GM12878 (cell line): ENCODE measurements at regions not wholly inside any gene's neighbourhood (a gene's known extent, or its start where the extent isn't known, plus 50 kb on each side); places are given as distances from the start of the nearest gene placed in this dataset.

Experiments used
- ATAC-seq: fragments of 200-7000 bp; cut with Tn5 transposase; 3 replicates; pipeline ENCODE4 v1.9.1; 2020; ENCODE audit warnings: mild to moderate bottlenecking, moderate library complexity
- BruUV-seq: library from RNA; stranded (reverse); fragments of 400-500 nt; replicated peaks from 2 replicates; lab custom pipeline; 2021; lab: Mats Ljungman, UMichigan
- CTCF ChIA-PET: fragments of 300-600 bp; sonication (Branson Sonifier 250); formaldehyde crosslinking; extraction: SDS; loops from one replicate; lab custom pipeline; 2021; ENCODE audit warnings: inconsistent platforms; lab: Yijun Ruan, JAX
- POLR2A ChIA-PET: fragments of 350-600 bp; formaldehyde crosslinking; extraction: SDS; loops from one replicate; lab custom pipeline; 2021; ENCODE audit warnings: inconsistent platforms; lab: Charles Lee
- RAD21 ChIA-PET: fragments of 300-600 bp; sonication (Branson Sonifier 250); formaldehyde crosslinking; loops from one replicate; lab custom pipeline; 2023; ENCODE audit warnings: antibody characterized with exemption; ENCODE audit not compliant: unreplicated experiment; lab: Charles Lee
- SMC1A ChIA-PET: fragments of 300-600 bp; sonication (Branson Sonifier 250); formaldehyde crosslinking; loops from one replicate; lab custom pipeline; 2023; ENCODE audit not compliant: unreplicated experiment, uncharacterized antibody; lab: Charles Lee
- DNase-seq: peaks from one replicate; pipeline ENCODE4 v3.0.0-alpha.2; 2011; ENCODE audit warnings: low read depth, low spot score
- FAIRE-seq: peaks from 3 replicates; lab custom pipeline; 2011; peaks lifted over from hg19 to GRCh38; lab: Jason Lieb, UNC
- H2AFZ ChIP-seq: 2 replicates; pipeline ENCODE4 v1.6.0; 2011; ENCODE audit warnings: low read depth, low read length, control low read depth; ENCODE audit not compliant: control insufficient read depth
- H3K27ac ChIP-seq: 2 replicates; pipeline ENCODE4 v1.5.1; 2011; ENCODE audit warnings: control low read depth; ENCODE audit not compliant: control insufficient read depth, insufficient read depth
- H3K27me3 ChIP-seq, 2 experiments: replicated peaks in 1 of 2; 2 replicates each; pipeline versions ENCODE4 v1.6.0 to v1.6.1; 2011; ENCODE audit warnings: low read length in 1 of 2; ENCODE audit not compliant: control insufficient read depth in 2 of 2, insufficient read depth in 2 of 2
- H3K36me3 ChIP-seq, 2 experiments: 2 replicates each; pipeline ENCODE4 v1.5.1; 2011; ENCODE audit warnings: low read length in 1 of 2; ENCODE audit not compliant: control insufficient read depth in 2 of 2, insufficient read depth in 2 of 2
- H3K4me1 ChIP-seq: 2 replicates; pipeline ENCODE4 v1.6.1; 2011; ENCODE audit warnings: mild to moderate bottlenecking, low read length, moderate library complexity, mixed read lengths; ENCODE audit not compliant: control insufficient read depth, insufficient read depth
- H3K4me2 ChIP-seq: 2 replicates; pipeline ENCODE4 v1.6.0; 2011; ENCODE audit warnings: control low read depth; ENCODE audit not compliant: control insufficient read depth, insufficient read depth
- H3K4me3 ChIP-seq: fragments of 200-600 bp; sonication (generic); 2 replicates; pipeline ENCODE4 v1.5.1; 2016
- H3K79me2 ChIP-seq: 2 replicates; pipeline ENCODE4 v1.6.0; 2011; ENCODE audit warnings: low read length; ENCODE audit not compliant: control insufficient read depth, insufficient read depth
- H3K9ac ChIP-seq: 2 replicates; pipeline ENCODE4 v1.8.0; 2011; ENCODE audit warnings: low read length, control low read depth, mixed read lengths; ENCODE audit not compliant: control insufficient read depth, insufficient read depth
- H3K9me3 ChIP-seq: replicated peaks from 3 replicates; pipeline ENCODE4 v1.5.1; 2011; ENCODE audit warnings: mild to moderate bottlenecking, low read length; ENCODE audit not compliant: control insufficient read depth, insufficient read depth
- H4K20me1 ChIP-seq: 2 replicates; pipeline ENCODE4 v1.6.0; 2011; ENCODE audit not compliant: control insufficient read depth, insufficient read depth
- CTCF ChIP-seq, 3 experiments: IDR thresholded peaks in 2 of 3; conservative IDR thresholded peaks in 1 of 3; 2 replicates each; pipeline ENCODE4 v1.5.1; 2011; ENCODE audit warnings: low read depth in 3 of 3, low read length in 3 of 3, mild to moderate bottlenecking in 3 of 3, control low read depth in 2 of 3, moderate library complexity in 2 of 3, inconsistent platforms in 1 of 3, mixed read lengths in 1 of 3; ENCODE audit not compliant: control insufficient read depth in 2 of 3, insufficient read depth in 1 of 3; ENCODE audit errors: extremely low read depth in 1 of 3
- HDAC2 ChIP-seq: fragments of 200-600 bp; sonication (generic); IDR thresholded peaks from 2 replicates; pipeline ENCODE4 v1.6.1; 2017
- IKZF1 ChIP-seq: fragments of 450-650 bp; conservative IDR thresholded peaks from 2 replicates; pipeline ENCODE4 v1.6.1; 2017; ENCODE audit warnings: antibody characterized with exemption, mild to moderate bottlenecking
- LARP7 ChIP-seq: fragments of 450-650 bp; IDR thresholded peaks from 2 replicates; pipeline ENCODE4 v1.6.1; 2017; ENCODE audit warnings: mild to moderate bottlenecking
- MYB ChIP-seq: fragments of 150-350 bp; IDR thresholded peaks from 2 replicates; pipeline ENCODE4 v1.6.1; 2014; ENCODE audit warnings: mild to moderate bottlenecking, low read depth, low read length, borderline replicate concordance
- RAD51 ChIP-seq: fragments of 450-650 bp; IDR thresholded peaks from 2 replicates; pipeline ENCODE4 v1.6.1; 2016; ENCODE audit warnings: moderate library complexity, mild to moderate bottlenecking, inconsistent platforms
- RELB ChIP-seq: fragments of 450-650 bp; IDR thresholded peaks from 2 replicates; pipeline ENCODE4 v1.6.1; 2017; ENCODE audit warnings: low read depth, mild to moderate bottlenecking, moderate library complexity
- SMC3 ChIP-seq: IDR thresholded peaks from 2 replicates; pipeline ENCODE4 v1.6.1; 2011; ENCODE audit warnings: low read length, improper control_type of control experiment, borderline replicate concordance
- SRF ChIP-seq, 2 experiments: IDR thresholded peaks; 2 replicates each; pipeline ENCODE4 v1.6.1; 2011; ENCODE audit warnings: low read depth in 2 of 2, low read length in 2 of 2, mild to moderate bottlenecking in 1 of 2, moderate library complexity in 1 of 2
- STAT3 ChIP-seq: IDR thresholded peaks from 2 replicates; pipeline ENCODE4 v1.6.1; 2011; ENCODE audit warnings: low read depth, low read length, improper control_type of control experiment
- SUZ12 ChIP-seq: fragments of 200-600 bp; sonication (generic); IDR thresholded peaks from one replicate; pipeline ENCODE4 v1.6.1; 2018; ENCODE audit warnings: antibody characterized with exemption, mild to moderate bottlenecking; ENCODE audit not compliant: unreplicated experiment
- ZBTB40 ChIP-seq: fragments of 450-650 bp; IDR thresholded peaks from 2 replicates; pipeline ENCODE4 v1.6.1; 2016; ENCODE audit warnings: mild to moderate bottlenecking, moderate library complexity, borderline replicate concordance
- WGBS: methylation state at CpG from one replicate; pipeline ENCODE4 v1.1.6; 2016; ENCODE audit warnings: low lambda C conversion rate; ENCODE audit not compliant: insufficient replicate concordance, insufficient coverage; ENCODE audit errors: missing lambda C conversion rate; 5-methylcytosine and 5-hydroxymethylcytosine counted together
- in situ Hi-C: fragments of 300-500 bp; cut with MboI; formaldehyde crosslinking; loops from 9 replicates; pipeline ENCODE4 v1.14.3; 2018; ENCODE audit warnings: mixed read lengths
- intact Hi-C: fragments of 100-400 bp; cut with micrococcal nuclease; formaldehyde crosslinking; loops from one replicate; pipeline ENCODE4 v1.14.2; 2022; ENCODE audit not compliant: unreplicated experiment

GRCh38 chr18:66707473-66707872 lies 103.6 kb upstream of the CDH19 start:
- CTCF ChIA-PET = no interaction called here
- TF ChIP-seq SUZ12 = no peak
- 0 out of 2 replicates have a peak, but pooled peaks have one; percentile 19 for TF ChIP-seq RAD51
- TF ChIP-seq, all 136 proteins: peak for 1
- Histone ChIP-seq H3K27ac (no peak overlapping the region), H2AFZ (no peak overlapping the region), H3K4me2 (no peak overlapping the region), H3K79me2 (no peaks in the 10 kb centered on the region), H3K27me3 (no peaks in the 10 kb centered on the region), H3K9me3 (no peaks in the 10 kb centered on the region), H3K4me3 (no peak overlapping the region), H3K9ac (no peak overlapping the region), H3K36me3 (no peaks in the 10 kb centered on the region), H3K4me1 (no peaks in the 10 kb centered on the region), H4K20me1 (no peaks in the 10 kb centered on the region)
- in situ Hi-C loops (no loop called here), intact Hi-C loops (no loop called here)
- ChIA-PET RAD21 (no interaction called here), POLR2A (no interaction called here), SMC1A (no interaction called here)
- FAIRE-seq (no peak), DNase-seq (no peak), ATAC-seq (no peak)
- BruUV-seq = no TSS peak
- 33% methylated on average over 5 of the region's 5 CpGs for WGBS

- H3K79me2 ChIP-seq = no peaks in the 10 kb centered on the region
- FAIRE-seq (no peak), DNase-seq (no peak), ATAC-seq (no peak)
- intact Hi-C loops = no loop called here
- ChIA-PET POLR2A (no interaction called here), SMC1A (no interaction called here), CTCF (no interaction called here), RAD21 (no interaction called here)
- no peak overlapping the region for H3K4me2 ChIP-seq
- no peak overlapping the region for H2AFZ ChIP-seq
- in situ Hi-C loops = no loop called here
- H3K27me3 ChIP-seq = no peaks in the 10 kb centered on the region
- no peaks in the 10 kb centered on the region for H3K36me3 ChIP-seq
- H4K20me1 ChIP-seq = no peaks in the 10 kb centered on the region
- H3K4me1 ChIP-seq = no peaks in the 10 kb centered on the region
- H3K9me3 ChIP-seq = no peaks in the 10 kb centered on the region
- no TSS peak for BruUV-seq
- no peak overlapping the region for H3K27ac ChIP-seq
- H3K9ac ChIP-seq = no peak overlapping the region
- no peak overlapping the region for H3K4me3 ChIP-seq
- TF ChIP-seq MYB (no peak), LARP7 (no peak), SMC3 (no peak), HDAC2 (no peak), RELB (no peak), STAT3 (no peak), SRF (IDR thresholded peaks at IDR 0.05; ENCODE audit: low read depth in 2 of 2, low read length in 2 of 2) (no peak), CTCF (IDR thresholded peaks at IDR 0.05 in 2 of 3, conservative IDR thresholded peaks at IDR 0.05 in 1 of 3; ENCODE audit: control insufficient read depth in 2 of 3, extremely low read depth in 1 of 3, insufficient read depth in 1 of 3, low read depth in 3 of 3, low read length in 3 of 3) (no peak), IKZF1 (no peak), ZBTB40 (no peak)
Measured at GRCh38 chr18:66695281-66695680, 91.4 kb upstream of the CDH19 start.
